Left kidney (tissue), 1 donor: ENCODE measurements at regions not wholly inside any gene's neighbourhood (a gene's known extent, or its start where the extent isn't known, plus 50 kb on each side); places are given as distances from the start of the nearest gene placed in this dataset.
"Not testable (repeated sequence)": the region's sequence is repeated elsewhere in the genome, so short reads cannot be mapped to it uniquely, and the experiment has no call there.

Experiments
- DNase-seq: peaks from one replicate; pipeline ENCODE4 v3.0.0-alpha.2; 2013

DNA sequence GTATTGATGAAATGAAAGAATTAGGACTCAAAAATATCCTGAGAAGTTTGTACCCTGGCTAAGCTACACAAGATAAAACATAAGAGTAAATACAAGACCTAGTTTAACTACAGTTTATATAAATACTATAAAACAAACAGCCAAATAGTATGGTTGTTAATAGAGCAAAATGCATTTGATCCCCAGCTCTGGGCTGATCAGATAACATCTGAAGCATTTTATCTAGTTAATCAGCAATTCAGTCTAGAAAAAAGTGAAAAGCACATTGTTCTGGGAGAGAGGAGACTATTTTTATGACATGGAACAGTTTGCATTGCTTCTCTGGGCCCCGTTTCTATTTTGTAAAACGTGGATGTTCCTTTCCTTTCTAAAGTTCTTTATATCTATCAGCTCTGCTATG, 139.6 kb upstream of the RORB start:
- DNase-seq: no peak

DNA sequence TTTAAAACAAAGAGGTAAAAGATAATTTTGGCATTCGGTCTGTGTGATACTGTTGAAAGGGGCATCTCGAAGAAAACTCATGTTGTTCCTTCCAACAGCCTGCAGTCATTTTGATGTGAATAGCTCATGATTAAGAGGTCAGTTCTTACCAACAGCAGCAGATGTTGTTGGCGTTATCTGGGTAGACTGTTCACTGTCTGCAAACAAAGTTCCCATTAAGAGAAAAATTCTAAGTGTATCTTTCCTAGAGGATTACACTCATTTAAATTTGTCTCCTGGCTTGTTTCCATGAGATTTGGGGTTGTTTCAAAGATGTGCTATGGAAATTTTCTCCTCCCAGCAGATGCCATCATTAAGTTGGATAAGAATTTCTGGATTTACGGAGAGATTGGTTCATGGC, 138.2 kb upstream of the RORB start:
- DNase-seq: no peak

DNA sequence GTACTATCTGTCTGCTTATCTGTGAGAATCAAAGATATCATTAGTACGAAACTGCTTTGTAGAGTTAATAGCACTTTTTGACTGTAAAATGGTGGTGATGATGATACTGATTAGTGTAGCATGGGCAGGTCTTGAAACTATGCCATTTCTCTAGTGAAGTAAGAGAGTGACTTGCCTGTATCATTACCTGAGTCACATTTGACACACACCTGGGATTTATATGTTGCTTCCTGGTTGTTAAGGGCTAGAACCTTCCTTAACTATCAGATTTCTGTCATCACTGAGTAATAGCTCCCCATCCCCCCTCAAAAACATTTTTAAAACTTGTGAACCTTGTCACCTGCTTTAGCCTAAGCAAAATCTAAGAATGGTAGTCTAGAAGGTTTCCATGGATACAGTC, 135.6 kb upstream of the RORB start:
- no peak for DNase-seq

DNA sequence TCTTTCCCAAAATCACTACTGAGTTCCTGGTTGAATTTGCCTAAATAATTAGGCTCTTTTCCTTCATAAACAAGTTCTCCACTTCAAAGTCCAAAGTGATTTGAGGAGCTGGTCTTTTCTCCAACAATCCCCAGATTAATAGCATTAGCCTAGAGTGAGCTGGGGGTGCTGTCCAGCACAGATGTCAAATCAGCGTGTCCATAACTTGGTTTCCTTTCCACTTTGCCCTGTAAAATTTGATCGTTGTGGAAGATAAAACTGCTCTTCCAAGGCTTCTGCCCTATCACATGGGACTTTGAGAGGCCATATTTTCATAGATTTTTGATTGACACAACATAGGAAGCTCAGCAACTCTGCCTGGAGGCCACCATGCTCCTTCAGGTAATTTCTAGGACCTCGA, 134.7 kb upstream of the RORB start:
- DNase-seq: no peak

DNA sequence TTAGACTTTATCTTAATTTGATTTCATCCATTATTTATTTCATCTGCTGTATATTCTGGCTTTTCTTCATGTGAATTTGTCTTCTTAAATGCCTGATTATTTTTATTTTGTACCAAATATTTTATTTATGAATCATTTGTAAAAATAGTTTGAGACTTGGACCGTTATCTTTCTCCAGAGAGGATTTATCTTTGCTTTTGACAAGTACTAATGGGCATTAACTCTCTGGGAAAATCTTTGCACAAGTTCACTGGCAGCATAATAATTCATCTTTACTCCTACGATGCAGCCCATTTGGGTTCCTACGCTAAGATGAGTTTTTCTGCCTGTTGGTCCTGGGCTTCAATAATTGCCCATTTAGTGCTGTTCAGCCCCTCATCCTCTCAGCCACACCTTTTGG, 131.0 kb upstream of the RORB start:
- DNase-seq: no peak

DNA sequence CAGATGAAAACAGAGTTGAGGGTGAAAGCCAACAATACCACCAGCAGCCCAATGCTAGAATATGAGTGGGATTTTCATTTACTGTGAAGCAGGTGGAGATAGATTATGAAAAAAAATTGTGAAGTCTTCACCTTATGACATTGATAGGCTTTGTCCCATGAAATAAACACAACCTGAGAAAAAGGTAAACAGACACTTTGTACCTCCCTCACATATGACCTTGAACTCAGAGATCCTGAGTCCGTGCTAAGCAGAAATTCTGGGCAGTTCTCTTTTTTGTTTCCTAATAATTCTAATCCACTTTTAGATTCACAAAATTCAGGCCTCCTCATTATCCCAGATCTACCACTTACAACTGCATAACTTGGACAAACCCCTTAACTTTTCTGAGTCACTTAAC, 127.3 kb upstream of the RORB start:
- no peak for DNase-seq

DNA sequence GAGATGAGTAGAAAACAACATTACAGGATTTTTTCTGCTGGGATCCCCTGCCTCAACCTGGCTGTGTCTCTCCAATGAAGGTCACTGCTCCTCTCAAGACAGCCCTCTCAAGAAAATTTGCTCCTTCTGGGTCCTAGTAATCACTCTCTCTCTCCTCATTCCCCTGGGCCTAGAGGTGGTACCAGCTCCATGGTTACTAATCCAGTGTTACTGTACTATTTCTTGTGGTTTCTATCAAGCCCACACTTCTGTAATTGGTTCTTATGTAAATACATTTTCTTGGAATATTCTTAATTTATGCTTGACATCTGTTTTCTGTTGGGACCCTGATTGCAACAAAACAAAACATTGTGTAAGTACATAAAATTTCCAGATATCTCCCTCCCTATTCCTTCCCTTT, 123.8 kb upstream of the RORB start:
- no peak for DNase-seq

DNA sequence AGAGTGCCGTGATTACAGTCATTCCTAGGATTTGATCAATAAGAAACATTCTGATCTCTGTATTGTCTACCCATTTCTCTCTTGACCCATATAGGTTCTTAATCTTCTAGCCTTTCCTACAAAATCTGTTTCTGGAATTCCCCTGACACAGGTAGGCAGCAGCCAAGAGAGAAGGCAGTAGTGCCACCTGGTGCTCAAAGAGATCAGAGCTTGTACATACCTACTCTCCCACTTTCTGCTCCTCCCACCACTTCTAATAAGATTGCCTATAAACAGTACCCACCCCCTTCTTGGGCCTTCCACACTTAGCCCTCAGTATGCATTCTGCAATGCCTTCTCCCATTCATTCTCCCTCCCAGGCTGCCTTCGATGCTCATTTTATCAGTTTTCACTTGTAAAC, 117.4 kb upstream of the RORB start:
- DNase-seq: peak; percentile 27

DNA sequence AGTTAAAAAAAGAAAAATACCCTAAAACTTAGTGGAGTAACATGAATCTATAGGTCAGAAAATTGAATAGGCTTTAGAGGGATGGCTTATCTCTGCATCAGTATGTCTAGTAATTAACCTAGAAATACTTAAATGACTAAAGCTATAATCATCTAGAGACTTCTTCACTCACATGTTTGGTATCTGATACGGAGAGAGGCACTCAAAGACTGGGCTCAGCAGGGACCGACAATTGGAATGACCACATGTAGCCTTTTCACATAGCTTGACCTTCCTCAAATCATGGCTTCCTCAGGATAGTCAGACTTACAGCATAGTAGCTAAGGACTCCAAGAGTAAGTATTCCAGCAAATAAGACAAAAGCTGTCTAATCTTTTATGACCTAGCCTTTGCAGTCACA, 105.3 kb upstream of the RORB start:
- no peak for DNase-seq

DNA sequence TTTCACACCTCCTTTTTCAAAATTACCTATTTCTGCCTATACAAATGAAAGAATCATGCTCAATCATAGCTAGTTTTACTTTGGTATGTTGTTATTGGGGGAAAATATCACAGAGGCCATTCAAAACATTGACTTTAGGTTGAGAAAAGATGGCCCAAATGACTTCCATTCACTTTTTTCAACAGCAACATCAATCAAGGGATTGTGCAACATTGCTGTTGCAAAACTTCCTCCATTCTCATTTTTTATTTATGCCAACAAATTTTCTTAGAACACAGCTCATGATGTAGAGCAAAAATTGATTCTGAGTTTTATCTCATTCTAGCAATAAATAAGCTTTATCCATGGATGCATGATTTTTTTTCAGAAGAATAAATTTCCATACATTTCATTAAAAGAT, 93.6 kb upstream of the RORB start:
- no peak for DNase-seq

DNA sequence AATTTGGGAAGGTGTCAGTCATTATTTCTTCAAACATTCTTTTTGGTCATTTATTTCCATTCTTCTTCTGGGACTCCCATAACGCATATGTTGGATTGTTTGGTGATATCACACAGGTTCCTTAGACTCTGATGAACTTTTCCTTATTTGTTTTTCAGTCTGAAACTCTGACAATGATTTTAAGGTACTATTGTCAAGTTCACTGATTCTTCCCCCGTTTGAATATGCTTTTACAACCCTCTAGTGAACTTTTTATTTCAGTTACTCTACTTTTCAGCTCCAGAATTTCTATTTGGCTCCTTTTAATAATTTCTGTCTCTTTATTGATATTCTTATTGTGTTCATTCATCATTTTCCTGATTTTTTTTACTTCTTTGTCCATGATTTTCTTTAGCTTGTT, 92.5 kb upstream of the RORB start:
- DNase-seq: no peak

DNA sequence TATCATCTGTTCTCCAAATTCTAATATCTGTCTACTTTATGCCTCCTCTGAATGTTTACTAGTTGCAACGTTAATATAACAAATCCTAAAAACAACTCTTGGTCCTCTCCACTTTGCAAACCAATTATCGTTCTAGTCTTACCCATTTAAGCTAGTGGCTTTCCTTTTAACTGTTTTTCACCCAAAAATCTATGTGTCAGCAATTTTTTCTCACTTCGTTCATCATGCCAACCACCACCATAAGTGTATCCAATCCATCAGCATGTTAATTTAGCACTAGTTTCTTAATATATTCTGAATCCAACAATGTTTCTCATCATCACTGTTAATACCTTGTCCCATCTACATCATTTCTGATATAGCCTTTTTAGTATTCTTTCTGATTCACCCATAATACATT, 90.0 kb upstream of the RORB start:
- no peak for DNase-seq

DNA sequence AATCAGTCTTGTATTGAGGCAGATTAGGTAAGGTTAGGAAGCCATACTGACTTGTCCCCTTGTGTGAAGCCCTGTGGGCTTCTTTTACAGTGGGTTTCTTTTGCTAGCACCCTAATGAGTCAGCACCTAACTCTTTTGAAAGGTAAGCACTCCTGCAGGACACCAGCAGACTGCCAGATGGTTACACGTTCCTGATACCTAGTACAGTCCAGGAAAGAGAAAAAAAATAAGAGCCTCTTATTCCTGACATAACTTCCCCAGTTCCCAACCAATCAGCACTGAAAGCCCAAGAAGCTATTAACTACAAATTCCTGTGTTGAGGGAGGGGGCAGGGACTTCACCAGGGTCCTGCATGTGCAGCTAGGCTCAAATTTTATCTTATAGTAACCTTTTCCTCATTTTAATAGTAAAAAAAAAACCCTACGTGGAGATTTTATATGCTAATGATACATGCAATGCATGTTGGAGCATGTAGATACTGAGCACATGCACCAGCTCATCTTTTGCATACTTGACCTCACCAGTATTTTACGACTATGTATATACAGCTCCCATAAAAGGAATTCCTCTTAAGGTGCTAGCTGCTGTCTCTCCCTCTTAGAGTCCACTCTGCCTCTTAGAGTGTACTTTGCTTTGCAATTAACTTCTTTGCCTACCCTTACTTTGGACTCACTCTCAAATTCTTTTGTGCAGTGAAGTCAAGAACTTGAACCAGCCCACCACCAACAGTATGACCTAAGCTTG, 84.7 kb upstream of the RORB start:
- DNase-seq: no peak

DNA sequence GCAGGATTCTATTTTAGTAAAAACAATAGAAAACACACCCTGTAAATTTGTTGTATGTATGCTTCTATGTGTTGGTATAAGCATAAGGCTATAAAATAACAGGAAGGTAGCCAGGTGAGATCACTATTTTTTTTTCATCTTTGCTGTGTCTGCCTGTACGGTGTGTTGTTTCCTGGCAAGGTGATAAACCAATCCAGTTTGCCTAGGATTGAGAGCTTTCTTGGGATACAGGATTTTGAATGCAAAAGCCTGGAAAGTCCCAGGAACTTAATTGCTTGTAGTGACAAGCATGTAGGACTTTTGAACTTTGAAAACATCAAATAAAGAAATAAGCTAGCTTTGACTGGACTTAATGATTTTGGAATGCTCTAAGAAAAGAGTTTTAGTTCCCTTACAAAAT, 83.3 kb upstream of the RORB start:
- DNase-seq: no peak

DNA sequence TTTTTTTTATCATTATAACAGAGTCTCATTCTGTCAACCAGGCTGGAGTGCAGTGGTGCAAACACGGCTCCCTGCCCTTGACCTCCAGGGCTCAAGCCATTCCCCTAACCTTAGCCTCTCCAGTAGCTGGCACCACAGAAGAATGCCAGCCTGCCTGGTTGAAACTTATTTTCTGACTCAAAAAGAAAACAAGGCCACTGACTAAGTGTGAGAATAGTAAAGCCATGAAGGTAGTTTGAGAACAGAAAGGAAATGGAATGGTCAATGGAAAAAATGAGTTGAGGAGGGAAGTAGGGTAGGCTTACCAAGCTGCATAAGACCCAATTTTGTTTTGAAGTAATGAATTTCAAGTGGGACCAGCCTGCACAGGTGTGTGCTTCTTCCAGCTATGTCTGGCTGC, 82.8 kb upstream of the RORB start:
- DNase-seq: no peak

DNA sequence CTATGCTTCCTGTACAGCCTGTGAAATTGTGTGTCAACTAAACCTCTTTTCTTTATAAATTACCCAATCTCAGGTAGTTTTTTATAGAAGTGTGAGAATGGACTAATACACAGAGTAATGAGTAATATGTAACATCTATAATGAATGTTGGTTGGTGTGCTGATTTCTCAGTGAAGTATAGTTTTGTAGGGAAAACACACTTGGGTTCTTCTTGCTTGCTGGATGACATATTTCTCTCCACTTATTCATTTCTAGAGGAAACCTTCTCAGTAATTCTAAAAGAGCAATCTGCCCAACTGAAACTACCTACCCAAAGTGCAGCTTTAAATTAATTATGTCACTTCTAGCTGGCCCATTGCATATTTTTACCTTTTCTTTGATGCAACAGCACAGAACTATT, 81.1 kb upstream of the RORB start:
- DNase-seq: no peak

DNA sequence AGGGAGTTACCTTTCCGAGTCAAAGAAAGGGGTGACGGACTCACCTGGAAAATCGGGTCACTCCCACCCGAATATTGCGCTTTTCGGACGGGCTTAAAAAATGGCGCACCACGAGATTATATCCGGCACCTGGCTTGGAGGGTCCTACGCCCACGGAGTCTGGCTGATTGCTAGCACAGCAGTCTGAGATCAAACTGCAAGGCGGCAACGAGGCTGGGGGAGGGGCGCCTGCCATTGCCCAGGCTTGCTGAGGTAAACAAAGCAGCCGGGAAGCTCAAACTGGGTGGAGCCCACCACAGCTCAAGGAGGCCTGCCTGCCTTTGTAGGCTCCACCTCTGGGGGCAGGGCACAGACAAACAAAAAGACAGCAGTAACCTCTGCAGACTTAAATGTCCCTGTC, 72.6 kb upstream of the RORB start:
- not testable (repeated sequence) for DNase-seq

DNA sequence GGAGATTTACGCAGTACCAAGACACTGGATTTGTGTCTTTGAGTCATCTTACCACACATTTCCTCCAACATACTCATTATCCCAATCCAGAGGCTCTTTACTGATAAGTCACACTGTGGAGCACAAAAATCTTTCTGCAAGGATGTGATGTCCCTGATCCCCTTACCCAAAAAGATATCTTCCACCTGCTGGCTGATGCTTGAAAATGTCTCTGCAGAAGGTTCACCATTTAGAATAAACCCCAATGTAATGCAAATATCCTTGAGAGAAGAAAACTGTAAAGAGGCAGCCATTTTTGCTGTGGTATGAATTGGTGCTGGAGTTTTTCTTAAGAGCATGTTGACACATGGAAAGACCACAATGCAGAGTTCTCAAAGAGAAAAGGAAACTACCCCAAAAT, 65.7 kb upstream of the RORB start:
- no peak for DNase-seq

DNA sequence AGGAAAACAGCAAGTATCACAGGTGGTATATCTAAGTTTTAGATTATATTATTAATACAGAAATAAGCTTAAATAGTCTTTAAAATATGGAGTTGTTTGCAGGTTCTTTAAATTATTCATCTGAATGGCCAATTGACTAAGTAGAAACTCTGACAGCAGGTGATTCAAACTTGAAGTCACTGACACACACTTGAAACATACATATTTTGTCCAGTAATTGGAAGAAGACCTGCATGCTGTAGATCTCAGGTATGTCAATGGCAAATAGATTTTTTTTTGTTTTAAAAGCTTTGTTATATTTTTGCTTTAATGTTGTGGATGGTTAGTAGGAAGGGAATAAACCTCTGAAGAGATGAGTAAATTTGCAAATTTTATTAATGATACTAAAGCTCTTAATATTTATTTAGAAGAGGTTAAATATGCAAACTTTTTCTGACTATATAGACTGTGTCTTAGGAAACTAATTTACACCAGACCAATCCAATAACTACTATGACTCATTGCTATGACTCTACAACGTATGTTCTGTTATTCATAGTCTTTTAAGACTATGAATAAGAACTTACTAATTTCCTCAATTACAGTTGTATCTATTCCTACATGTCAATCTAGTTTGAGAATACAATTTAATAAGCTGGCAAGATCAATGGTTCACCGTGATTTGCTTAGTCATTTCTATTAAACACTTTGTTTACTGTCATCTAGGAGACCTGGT, 53.9 kb upstream of the RORB start:
- DNase-seq: no peak

DNA sequence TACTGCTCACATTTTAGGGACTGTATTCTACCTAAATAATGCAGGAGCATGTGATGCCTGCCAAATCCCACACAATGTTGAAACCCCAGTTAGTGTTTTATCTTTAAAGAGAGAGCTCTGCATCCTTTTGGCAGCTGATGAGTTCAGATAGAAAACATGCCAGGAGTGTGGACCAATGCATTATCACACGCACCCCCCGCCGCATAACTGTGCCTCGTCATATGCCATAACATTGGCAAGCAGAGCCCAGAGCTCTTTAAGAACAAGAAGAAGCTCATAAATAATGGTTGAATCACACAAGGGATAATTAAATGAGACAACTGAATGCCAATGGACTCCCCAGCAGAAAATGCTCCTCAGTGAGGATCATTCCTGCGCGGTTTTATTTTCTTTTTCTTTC, 52.8 kb upstream of the RORB start:
- no peak for DNase-seq
